ENCODE measurements at regions not wholly inside any gene's neighbourhood (a gene's known extent, or its start where the extent isn't known, plus 50 kb on each side); places are given as distances from the start of the nearest gene placed in this dataset.

DNA sequence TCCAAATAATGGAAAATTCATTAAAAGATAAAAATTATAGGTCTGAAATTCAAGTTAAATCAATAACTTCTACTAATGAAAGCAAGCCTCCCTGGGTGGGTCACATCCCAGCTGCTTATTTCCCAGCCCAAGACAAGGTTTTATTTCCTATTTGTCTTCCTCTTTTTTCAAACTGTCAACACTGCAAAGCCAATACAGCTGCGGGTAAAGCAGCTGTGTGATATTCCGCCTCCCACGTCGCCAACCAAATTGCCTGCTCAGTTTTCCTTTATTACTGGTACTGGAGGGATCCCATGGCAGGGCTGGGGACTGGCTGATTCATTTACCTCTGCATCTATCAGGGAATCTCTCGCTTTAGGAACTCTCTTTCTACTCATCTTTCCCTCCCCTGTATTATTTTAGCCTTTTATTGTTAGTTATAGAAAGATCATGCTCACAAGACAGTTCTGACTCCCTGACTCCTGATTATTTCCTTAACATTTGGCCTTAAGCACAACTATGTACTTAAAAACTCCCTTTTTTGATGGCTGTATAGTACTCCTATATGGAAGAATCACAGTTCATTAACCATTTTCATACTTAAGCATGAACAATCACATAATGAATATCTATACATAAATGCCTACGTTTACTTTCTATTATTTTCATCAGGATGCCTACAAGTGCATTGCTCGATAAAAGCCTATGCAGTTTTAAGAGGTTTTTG, 253.1 kb downstream of the CDCA7 start:
- no peak overlapping the region for H3K4me3 Mint-ChIP-seq
- Histone ChIP-seq H2BK5ac (ENCODE audit: insufficient read length, low read length) (no peak overlapping the region), H3K79me1 (ENCODE audit: insufficient read depth, low read depth, low read length, poor library complexity, severe bottlenecking) (no peaks in the 10 kb centered on the region), H3T11ph (ENCODE audit: low read length) (peak overlapping the region; percentile 60), H2AK5ac (ENCODE audit: insufficient read length, low read length) (no peak overlapping the region), H3K9me3 (ENCODE audit: control insufficient read depth, low read depth, low read length) (no peaks in the 10 kb centered on the region), H3K4ac (ENCODE audit: low read depth, low read length) (no peak overlapping the region), H3K4me1 (ENCODE audit: insufficient read depth, low read length) (no peaks in the 10 kb centered on the region), H2BK12ac (ENCODE audit: insufficient read length, low read depth, low read length) (no peak overlapping the region), H3K27ac (ENCODE audit: insufficient read length, low read depth, low read length) (no peak overlapping the region), H3K23ac (ENCODE audit: insufficient read length, low read depth, low read length) (no peak overlapping the region), H3K79me2 (ENCODE audit: insufficient read depth, low read length) (no peaks in the 10 kb centered on the region), H4K5ac (ENCODE audit: insufficient read length, low read depth, low read length) (no peak overlapping the region), H3K9ac (ENCODE audit: extremely low read depth, insufficient read length, low read length) (no peak overlapping the region), H3K56ac (ENCODE audit: insufficient read length, low read depth, low read length) (no peak overlapping the region), H2BK15ac (ENCODE audit: low read depth, low read length) (no peak overlapping the region), H3K27me3 (ENCODE audit: insufficient read depth, low read length) (no peaks in the 10 kb centered on the region), H4K20me1 (ENCODE audit: control insufficient read depth, insufficient read depth, insufficient read length) (no peaks in the 10 kb centered on the region), H4K8ac (replicated peaks; ENCODE audit: insufficient read length, low read depth, low read length) (no peak overlapping the region), H2BK120ac (ENCODE audit: low read depth, low read length, poor library complexity, severe bottlenecking) (no peak overlapping the region), H2BK20ac (ENCODE audit: low read depth, low read length, poor library complexity, severe bottlenecking) (no peak overlapping the region), H2AFZ (ENCODE audit: low read length) (no peak overlapping the region), H3K18ac (ENCODE audit: insufficient read length, low read depth, low read length) (no peak overlapping the region), H3K23me2 (ENCODE audit: insufficient read length, low read depth, low read length, poor library complexity, severe bottlenecking) (no peaks in the 10 kb centered on the region), H4K91ac (ENCODE audit: insufficient read length, low read depth, low read length) (no peak overlapping the region), H3K4me2 (ENCODE audit: insufficient read depth, insufficient read length, low read length) (no peak overlapping the region), H3K14ac (ENCODE audit: insufficient read depth, low read length) (no peak overlapping the region)
- peaks cover 0 to 4% (median 2%) of the 10 kb centered on the region in 3 experiments; a peak in 6 of 7 replicates for H3K36me3 Mint-ChIP-seq (ENCODE audit: insufficient read depth in 1 of 3, low read depth in 3 of 3)
- no peak for DNase-seq
- peaks cover 13 to 31% of the 10 kb centered on the region in 2 experiments for H3K4me1 Mint-ChIP-seq
- no peaks in the 10 kb centered on the region for H3K27me3 Mint-ChIP-seq (ENCODE audit: low read depth)
- TF ChIP-seq, protein P1, sequence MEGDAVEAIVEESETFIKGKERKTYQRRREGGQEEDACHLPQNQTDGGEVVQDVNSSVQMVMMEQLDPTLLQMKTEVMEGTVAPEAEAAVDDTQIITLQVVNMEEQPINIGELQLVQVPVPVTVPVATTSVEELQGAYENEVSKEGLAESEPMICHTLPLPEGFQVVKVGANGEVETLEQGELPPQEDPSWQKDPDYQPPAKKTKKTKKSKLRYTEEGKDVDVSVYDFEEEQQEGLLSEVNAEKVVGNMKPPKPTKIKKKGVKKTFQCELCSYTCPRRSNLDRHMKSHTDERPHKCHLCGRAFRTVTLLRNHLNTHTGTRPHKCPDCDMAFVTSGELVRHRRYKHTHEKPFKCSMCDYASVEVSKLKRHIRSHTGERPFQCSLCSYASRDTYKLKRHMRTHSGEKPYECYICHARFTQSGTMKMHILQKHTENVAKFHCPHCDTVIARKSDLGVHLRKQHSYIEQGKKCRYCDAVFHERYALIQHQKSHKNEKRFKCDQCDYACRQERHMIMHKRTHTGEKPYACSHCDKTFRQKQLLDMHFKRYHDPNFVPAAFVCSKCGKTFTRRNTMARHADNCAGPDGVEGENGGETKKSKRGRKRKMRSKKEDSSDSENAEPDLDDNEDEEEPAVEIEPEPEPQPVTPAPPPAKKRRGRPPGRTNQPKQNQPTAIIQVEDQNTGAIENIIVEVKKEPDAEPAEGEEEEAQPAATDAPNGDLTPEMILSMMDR (conservative IDR thresholded peaks at IDR 0.05): no peak
- no peak overlapping the region for H3K27ac Mint-ChIP-seq
- H3K9me3 Mint-ChIP-seq: peaks cover 2 to 4% of the 10 kb centered on the region in 2 experiments; a peak in 2 of 5 replicates
- no CpG with 5 or more reads among the region's 7 CpGs for WGBS (ENCODE audit: extremely low coverage, insufficient read length, low lambda C conversion rate)
